OCI-LY7 (cell line): ENCODE measurements at regions not wholly inside any gene's neighbourhood (a gene's known extent, or its start where the extent isn't known, plus 50 kb on each side); places are given as distances from the start of the nearest gene placed in this dataset.

Experiments
- BruUV-seq: library from RNA; stranded (reverse); fragments of 400-500 nt; replicated peaks from 2 replicates; lab custom pipeline; 2021; lab: Mats Ljungman, UMichigan
- CTCF ChIA-PET: fragments of 300-600 bp; sonication (Branson Sonifier 250); formaldehyde crosslinking; loops from one replicate; lab custom pipeline; 2022; ENCODE audit warnings: antibody characterized with exemption; ENCODE audit not compliant: unreplicated experiment; lab: Charles Lee
- POLR2A ChIA-PET: fragments of 300-600 bp; sonication (Branson Sonifier 250); formaldehyde crosslinking; loops from one replicate; lab custom pipeline; 2022; ENCODE audit warnings: antibody characterized with exemption; lab: Charles Lee
- DNase-seq: peaks from one replicate; pipeline ENCODE4 v3.0.0-alpha.2; 2015; ENCODE audit warnings: low spot score
- H2AFZ ChIP-seq: fragments of 200-600 bp; sonication (generic), shearing (Covaris generic); 2 replicates; pipeline ENCODE4 v1.6.1; 2014; ENCODE audit warnings: mild to moderate bottlenecking, antibody characterized with exemption, low read length, moderate library complexity
- H3K27ac ChIP-seq: fragments of 200-600 bp; sonication (generic); 2 replicates; pipeline ENCODE4 v1.5.1; 2014; ENCODE audit warnings: mixed run types, low read depth, mild to moderate bottlenecking, moderate library complexity, low read length, inconsistent platforms; ENCODE audit not compliant: poor library complexity, severe bottlenecking
- H3K36me3 ChIP-seq: fragments of 200-600 bp; sonication (generic); 2 replicates; pipeline ENCODE4 v1.6.1; 2014; ENCODE audit warnings: mild to moderate bottlenecking, antibody characterized with exemption, low read length, moderate library complexity, mixed read lengths; ENCODE audit not compliant: insufficient read depth
- H3K4me1 ChIP-seq: fragments of 200-600 bp; sonication (generic); 2 replicates; pipeline ENCODE4 v1.5.1; 2014; ENCODE audit warnings: mild to moderate bottlenecking, low read length; ENCODE audit not compliant: insufficient read depth, poor library complexity, severe bottlenecking
- H3K4me2 ChIP-seq: fragments of 200-600 bp; sonication (generic); 2 replicates; pipeline ENCODE4 v1.6.1; 2014; ENCODE audit warnings: mild to moderate bottlenecking, low read length
- H3K4me3 ChIP-seq: fragments of 200-600 bp; sonication (generic); 2 replicates; pipeline ENCODE4 v1.5.1; 2014; ENCODE audit warnings: mild to moderate bottlenecking, low read depth, low read length; ENCODE audit not compliant: poor library complexity, severe bottlenecking
- H3K79me2 ChIP-seq: fragments of 200-600 bp; sonication (generic); 2 replicates; pipeline ENCODE4 v1.6.1; 2016; ENCODE audit warnings: low read depth, mild to moderate bottlenecking, low read length, moderate library complexity, mixed read lengths; ENCODE audit not compliant: insufficient read depth
- H3K9me2 ChIP-seq: fragments of 200-600 bp; sonication (generic); 2 replicates; pipeline ENCODE4 v1.6.1; 2016; ENCODE audit warnings: mild to moderate bottlenecking, low read length, mixed read lengths; ENCODE audit not compliant: insufficient read depth
- H3K9me3 ChIP-seq: fragments of 200-600 bp; sonication (generic); 2 replicates; pipeline ENCODE4 v1.6.1; 2014; ENCODE audit warnings: mild to moderate bottlenecking, mixed run types, low read length, mixed read lengths
- H4K20me1 ChIP-seq: fragments of 200-600 bp; sonication (generic); 2 replicates; pipeline ENCODE4 v1.6.1; 2014; ENCODE audit warnings: mild to moderate bottlenecking, antibody characterized with exemption, low read length, moderate library complexity, mixed read lengths; ENCODE audit not compliant: insufficient read depth
- CTCF ChIP-seq: fragments of 200-600 bp; sonication (generic); conservative IDR thresholded peaks from 2 replicates; pipeline ENCODE4 v1.5.1; 2014; ENCODE audit warnings: mild to moderate bottlenecking, antibody characterized with exemption, low read length, moderate library complexity, mixed read lengths
- EZH2phosphoT487 ChIP-seq: fragments of 200-600 bp; sonication (generic); IDR thresholded peaks from 2 replicates; pipeline ENCODE4 v1.6.1; 2018; ENCODE audit warnings: low read depth, borderline replicate concordance, mild to moderate bottlenecking, mixed run types, antibody characterized with exemption, low read length, moderate library complexity, mixed read lengths
- intact Hi-C: fragments of 100-400 bp; cut with micrococcal nuclease; formaldehyde crosslinking; loops from one replicate; pipeline ENCODE4 v1.10.0; 2022; ENCODE audit not compliant: unreplicated experiment

- H3K4me3 ChIP-seq = no peak overlapping the region
- intact Hi-C loops = no loop called here
- no peak overlapping the region for H2AFZ ChIP-seq
- no peaks in the 10 kb centered on the region for H4K20me1 ChIP-seq
- no TSS peak for BruUV-seq
- POLR2A ChIA-PET = interaction anchor here (0.7 to 2.5 kb wide), 2 partner anchors 10 to 39 kb away, joined by 3 to 17 read pairs; no protein-coding TSS in a partner anchor
- no peak for TF ChIP-seq EZH2phosphoT487
- TF ChIP-seq CTCF = no peak
- H3K9me2 ChIP-seq = no peaks in the 10 kb centered on the region
- CTCF ChIA-PET = no interaction called here
- no peak overlapping the region for H3K27ac ChIP-seq
- H3K4me2 ChIP-seq = no peak overlapping the region
- H3K36me3 ChIP-seq = no peaks in the 10 kb centered on the region
- H3K9me3 ChIP-seq = no peaks in the 10 kb centered on the region
- no peak for DNase-seq
- no peaks in the 10 kb centered on the region for H3K4me1 ChIP-seq
- no peaks in the 10 kb centered on the region for H3K79me2 ChIP-seq
These were observed 60.1 kb upstream of the TARBP1 start for GRCh38 chr1:234538930-234539649.

- ChIA-PET CTCF (interaction anchor here (0.6 kb wide), 1 partner anchor 11 kb away, joined by 3 read pairs; no protein-coding TSS in a partner anchor), POLR2A (interaction anchor here (0.7 to 2.5 kb wide), 6 partner anchors 9 to 40 kb away, joined by 3 to 17 read pairs (median 4); no protein-coding TSS in a partner anchor)
- H3K9me2 ChIP-seq = no peaks in the 10 kb centered on the region
- H3K9me3 ChIP-seq = no peaks in the 10 kb centered on the region
- DNase-seq = no peak
- no peaks in the 10 kb centered on the region for H3K79me2 ChIP-seq
- intact Hi-C loops = no loop called here
- no peaks in the 10 kb centered on the region for H4K20me1 ChIP-seq
- H3K36me3 ChIP-seq = no peaks in the 10 kb centered on the region
- H2AFZ ChIP-seq = no peak overlapping the region
- no TSS peak for BruUV-seq
- no peak for TF ChIP-seq EZH2phosphoT487
- no peak for TF ChIP-seq CTCF
- no peak overlapping the region for H3K4me3 ChIP-seq
- H3K4me2 ChIP-seq = no peak overlapping the region
- H3K27ac ChIP-seq = no peak overlapping the region
- no peaks in the 10 kb centered on the region for H3K4me1 ChIP-seq
These were observed 59.2 kb upstream of the TARBP1 start for GRCh38 chr1:234538062-234538731.

- Histone ChIP-seq H3K9me2 (no peaks in the 10 kb centered on the region), H4K20me1 (no peaks in the 10 kb centered on the region), H2AFZ (no peak overlapping the region), H3K9me3 (no peaks in the 10 kb centered on the region), H3K4me1 (no peaks in the 10 kb centered on the region), H3K79me2 (no peaks in the 10 kb centered on the region), H3K36me3 (no peaks in the 10 kb centered on the region), H3K27ac (no peak overlapping the region), H3K4me2 (no peak overlapping the region), H3K4me3 (no peak overlapping the region)
- POLR2A ChIA-PET = interaction anchor here (0.6 to 1.2 kb wide), 5 partner anchors 11 to 498 kb away, joined by 3 to 5 read pairs (median 3); no protein-coding TSS in a partner anchor
- no peak for DNase-seq
- CTCF ChIA-PET = no interaction called here
- intact Hi-C loops = no loop called here
- TF ChIP-seq EZH2phosphoT487 (no peak), CTCF (no peak)
- no TSS peak for BruUV-seq
These were observed 58.3 kb upstream of the TARBP1 start for GRCh38 chr1:234537236-234537635.
